ENCODE measurements at regions not wholly inside any gene's neighbourhood (a gene's known extent, or its start where the extent isn't known, plus 50 kb on each side); places are given as distances from the start of the nearest gene placed in this dataset.
"Not testable (repeated sequence)": the region's sequence is repeated elsewhere in the genome, so short reads cannot be mapped to it uniquely, and the experiment has no call there.

DNA sequence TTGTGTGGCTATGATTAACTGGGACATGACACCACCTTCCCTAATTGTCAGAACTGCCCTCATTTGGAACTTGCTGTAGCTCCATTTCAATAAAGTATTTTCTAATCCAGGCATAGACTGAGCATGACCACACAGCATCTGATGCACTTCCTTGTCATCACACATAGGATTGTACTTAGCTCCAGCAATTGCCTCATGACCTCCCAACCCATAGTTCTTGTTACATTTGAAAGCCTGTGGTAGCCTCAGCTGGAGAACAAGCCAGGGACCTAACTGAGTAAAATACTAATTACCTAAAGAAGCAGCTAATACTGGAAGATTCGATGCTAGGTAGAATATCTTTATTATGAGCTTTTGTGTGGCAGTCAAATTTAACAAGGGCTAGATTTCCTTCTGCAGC, 187.3 kb upstream of the KIF2B start:
- DNase-seq (ENCODE audit: low read depth in 2 of 2), result no peak

DNA sequence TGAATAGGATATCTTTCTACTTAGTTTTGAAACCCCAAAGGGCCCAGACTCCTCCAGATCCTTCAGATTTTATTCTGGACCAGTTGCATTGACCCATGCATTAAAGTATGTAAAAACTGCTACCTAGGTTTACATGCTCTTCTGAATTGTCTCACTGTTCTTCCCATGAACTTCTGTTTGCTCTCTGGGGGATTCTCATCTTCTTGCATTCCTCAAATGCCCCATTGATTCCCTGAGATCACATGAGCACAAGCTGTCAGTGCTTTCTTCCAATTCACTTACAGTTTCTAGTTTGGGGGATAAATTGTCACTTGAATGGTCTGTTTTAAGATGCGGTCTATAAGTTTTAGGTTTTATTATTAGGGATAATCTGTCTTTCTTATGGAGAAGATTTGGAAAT, 188.9 kb upstream of the KIF2B start:
- DNase-seq (ENCODE audit: low read depth in 2 of 2), result no peak

DNA sequence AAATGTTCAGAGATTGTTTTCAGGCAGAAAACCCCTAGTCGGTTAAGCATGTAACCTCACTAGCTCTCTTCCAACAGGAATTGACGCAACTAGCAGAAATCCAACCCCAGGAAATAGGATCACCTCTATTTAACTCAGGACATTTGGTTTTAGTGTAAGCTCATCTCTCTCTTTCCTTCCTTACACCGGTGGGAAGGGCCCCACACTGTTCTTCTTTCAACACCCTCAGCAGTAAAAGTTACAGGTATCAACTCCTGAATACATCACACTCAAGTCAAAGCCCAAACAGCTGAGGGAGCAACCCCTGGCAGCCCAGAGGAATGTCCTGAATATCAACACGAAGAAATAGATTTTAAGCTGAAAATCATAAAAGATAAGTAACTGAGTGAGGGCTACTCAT, 191.2 kb upstream of the KIF2B start:
- DNase-seq (ENCODE audit: low read depth in 2 of 2), result no peak

DNA sequence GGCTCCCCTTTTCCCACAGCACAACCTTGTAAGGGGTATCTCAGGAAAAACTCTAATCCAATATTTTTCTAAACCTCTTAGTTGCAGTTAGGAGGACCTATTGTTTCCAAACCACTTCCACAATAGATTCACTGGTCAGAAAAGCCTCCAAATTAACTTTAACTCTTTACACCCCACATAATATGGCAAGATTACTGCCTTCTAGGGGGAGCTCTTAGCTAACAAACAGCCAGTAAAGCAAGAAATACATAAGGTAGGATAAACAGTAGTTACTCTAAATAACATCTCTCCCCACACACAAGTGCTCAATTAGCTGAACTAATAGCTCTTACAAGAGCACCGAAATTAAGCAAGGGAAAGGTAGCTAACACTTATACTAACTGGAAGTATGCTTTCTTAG, 192.1 kb upstream of the KIF2B start:
- DNase-seq (ENCODE audit: low read depth in 2 of 2), result no peak

DNA sequence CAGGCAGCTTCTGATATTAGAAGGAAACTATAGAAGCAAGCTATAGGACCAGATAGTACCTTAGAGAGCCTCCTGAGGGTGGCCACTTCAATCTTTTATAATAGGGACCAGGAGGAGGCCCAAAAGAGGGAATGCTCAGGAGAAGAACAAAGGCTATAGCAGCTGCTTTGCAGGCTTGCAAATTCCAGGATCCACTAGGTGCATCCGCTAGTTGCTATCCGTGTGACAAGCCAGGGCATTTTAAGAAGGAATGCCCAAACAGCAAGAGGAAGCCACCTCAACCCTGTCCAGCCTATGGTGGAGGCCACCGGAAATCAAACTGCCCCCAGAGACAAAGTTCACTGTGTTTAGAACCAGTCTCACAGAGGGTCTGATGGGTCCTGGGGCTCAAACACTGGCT, 192.6 kb upstream of the KIF2B start:
- DNase-seq (ENCODE audit: low read depth in 2 of 2), result no peak

DNA sequence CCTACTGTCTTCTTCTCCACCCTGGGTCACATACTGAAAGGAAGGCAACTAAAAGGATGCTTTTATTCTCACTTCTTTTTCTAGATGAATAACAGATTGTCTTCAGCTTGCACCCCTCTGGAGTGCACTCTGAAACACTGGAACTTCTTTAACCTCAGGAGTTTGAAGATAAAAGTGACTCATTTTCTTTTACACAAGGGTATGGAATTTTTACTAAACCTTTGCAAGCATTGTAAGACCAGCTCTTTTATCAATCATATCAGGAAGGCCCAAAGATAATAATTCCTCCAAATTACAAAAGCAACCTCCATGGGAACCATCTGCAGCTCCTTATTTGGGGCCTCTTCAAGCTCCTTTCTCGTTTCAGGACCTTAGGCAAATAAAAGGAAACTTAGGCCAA, 193.5 kb upstream of the KIF2B start:
- no peak for DNase-seq (ENCODE audit: low read depth in 2 of 2)

DNA sequence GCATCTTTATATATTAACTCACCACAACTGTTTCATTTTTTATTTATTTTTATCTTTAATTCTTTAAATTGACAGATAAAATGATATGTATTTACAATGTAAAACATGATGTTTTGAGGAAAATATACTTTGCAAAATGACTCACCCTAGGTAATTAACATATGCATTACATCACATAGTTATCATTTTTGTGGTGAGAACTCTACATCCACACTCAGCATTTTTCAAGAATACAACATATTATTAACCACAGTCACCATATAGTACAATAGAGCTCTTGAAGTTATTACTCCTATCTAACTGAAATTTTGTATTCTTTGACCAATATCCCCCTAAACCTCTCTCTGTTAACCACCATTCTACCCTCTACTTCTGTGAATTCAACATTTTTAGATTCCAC, 194.7 kb upstream of the KIF2B start:
- no peak for DNase-seq (ENCODE audit: low read depth in 2 of 2)

DNA sequence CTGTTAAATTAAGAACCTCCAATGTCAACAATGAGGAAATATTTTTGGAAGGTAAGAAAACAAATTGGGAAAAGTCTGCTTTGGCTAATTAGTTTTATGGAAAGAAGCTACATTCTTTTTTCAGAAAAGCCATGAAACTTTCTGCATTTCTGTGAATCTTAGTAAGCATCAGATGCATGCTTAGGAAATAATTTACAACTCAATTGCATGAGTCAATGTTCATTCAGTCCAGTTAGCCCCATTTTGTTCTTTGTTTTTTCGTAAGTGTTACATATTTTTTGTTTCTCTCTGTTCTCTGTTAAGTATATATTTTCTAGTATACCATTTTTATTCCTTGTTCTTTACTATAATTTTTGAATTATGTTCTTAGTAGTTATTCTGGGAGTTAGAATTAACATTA, 195.2 kb upstream of the KIF2B start:
- peak in 1 of 2 donors; percentile 12 for DNase-seq (ENCODE audit: low read depth in 2 of 2)

DNA sequence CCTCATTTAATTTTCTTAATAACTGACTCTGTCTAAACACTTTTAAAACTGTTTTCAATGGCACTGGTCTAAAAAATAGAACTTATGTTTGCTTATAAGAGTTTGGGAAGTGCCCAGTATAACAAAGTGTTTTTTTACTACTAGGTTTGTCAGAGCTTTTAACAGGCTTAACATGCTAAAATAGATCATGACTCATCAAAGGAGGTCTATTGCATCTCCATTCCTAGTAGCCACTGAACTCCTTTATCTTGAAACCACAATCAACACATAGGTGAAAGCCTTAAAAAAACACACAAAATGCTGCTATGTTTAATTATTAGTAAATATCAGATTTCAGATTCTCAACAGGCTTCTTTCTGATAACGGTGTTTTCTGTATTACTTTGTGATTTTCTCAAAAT, 196.4 kb upstream of the KIF2B start:
- DNase-seq (ENCODE audit: low read depth in 2 of 2), result peak in 1 of 2 donors; percentile 1

DNA sequence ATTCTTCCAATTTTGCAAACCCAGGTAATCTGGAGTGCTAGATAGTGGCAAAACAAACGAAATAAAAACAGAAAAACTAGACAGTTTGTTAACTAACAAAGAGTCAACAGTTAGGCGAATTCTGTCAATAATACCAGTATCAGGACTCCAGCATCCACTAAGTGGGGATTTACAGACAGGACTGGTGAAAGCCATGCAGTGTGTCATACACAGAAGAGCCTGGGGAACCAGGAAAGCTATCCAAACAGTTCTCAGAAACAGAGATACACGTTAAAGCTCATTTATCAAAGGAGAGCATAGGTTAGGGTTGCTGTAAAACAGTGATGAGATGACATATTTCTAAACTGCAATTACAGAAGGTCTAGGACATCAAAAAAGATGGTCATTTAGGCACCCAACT, 203.7 kb upstream of the KIF2B start:
- DNase-seq (ENCODE audit: low read depth in 2 of 2), result no peak

DNA sequence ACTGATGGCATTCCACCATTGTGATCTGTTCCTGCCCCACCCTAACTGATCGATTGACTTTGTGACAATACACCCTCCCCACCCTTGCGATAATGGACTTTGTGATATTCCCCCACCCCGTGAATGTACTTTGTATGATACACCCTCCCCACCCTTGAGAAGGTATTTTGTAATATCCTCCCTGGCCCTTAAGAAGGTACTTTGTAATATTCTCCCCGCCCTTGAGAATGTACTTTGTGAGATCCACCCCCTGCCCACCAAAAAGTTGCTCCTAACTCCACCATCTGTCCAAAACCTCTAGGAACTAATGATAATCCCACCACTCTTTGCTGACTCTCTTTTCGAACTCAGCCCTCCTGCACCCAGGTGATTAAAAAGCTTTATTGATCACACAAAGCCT, 214.5 kb upstream of the KIF2B start:
- not testable (repeated sequence) for DNase-seq (ENCODE audit: low read depth in 2 of 2)

DNA sequence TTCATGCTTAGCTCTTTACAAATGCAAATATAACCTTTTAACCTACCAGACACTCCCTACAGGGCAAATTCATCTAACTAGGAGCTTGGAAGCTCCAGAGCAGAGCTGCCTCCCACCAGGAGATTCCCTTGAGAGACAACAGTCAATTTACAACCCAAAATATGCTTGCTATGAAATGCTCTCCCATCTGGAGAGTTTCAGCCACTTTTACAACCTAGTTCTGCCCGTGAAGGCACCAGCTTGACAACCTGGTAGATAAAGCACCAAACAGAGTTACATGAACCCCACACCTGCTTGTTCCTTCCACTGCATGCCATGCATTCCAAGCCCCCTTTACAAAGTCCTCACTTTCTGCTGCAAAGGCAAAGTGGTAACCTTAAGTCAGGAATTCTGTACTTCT, 215.3 kb upstream of the KIF2B start:
- no peak for DNase-seq (ENCODE audit: low read depth in 2 of 2)

DNA sequence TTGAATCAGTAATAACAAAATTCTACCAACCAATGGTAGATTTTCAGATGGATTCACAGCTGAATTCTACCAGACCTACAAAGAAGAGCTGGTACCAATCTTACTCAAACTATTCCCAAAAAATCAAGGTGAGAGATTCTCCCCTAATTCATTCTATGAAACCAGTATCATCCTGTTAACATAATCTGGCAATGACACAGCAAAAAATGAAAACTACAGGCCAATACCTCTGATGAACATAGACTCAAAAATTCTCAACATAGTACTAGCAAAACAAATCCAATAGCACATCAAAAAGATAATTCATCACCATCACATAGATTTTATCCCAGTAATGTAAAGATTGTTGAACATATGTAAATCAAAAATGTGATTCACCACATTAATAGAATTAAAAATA, 234.4 kb upstream of the KIF2B start:
- no peak for DNase-seq (ENCODE audit: low read depth in 2 of 2)

DNA sequence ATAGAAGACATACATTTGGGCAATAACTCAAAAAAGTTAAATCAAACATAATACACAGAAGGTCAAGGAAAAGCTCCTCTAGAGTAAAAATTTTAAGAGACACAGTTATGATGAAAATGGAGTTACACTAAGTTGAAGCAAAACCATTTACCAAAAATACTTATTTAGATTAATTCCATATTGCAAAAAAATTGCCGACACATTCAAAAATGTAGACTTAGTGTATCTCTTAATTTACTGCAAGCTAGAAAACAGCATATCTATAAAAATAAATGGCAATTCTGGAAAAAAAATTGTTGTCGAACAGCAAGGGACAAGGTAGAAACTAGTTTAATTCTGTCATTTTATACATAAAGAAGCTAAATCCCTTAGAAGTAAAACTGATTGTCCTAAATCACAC, 248.7 kb upstream of the KIF2B start:
- DNase-seq (ENCODE audit: low read depth in 2 of 2), result no peak

DNA sequence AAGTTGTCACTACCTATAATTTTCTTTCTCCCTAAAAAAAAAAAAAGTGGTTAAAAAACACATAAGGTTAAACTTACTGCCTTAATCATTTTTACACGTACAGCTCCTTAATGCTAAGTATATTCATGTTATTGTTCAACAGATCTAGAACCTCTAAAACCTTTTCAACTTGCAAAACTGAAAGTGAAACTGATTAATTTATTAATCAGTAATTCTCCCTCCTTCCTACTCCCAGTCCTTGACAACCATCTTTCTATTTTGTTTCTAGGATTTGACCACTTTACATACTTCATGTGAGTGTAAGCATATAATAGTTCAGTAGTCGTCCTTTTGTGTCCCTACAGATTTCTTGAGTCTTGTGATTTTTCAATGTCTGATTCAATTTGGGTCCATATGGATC, 251.4 kb upstream of the KIF2B start:
- DNase-seq (ENCODE audit: low read depth in 2 of 2), result no peak

DNA sequence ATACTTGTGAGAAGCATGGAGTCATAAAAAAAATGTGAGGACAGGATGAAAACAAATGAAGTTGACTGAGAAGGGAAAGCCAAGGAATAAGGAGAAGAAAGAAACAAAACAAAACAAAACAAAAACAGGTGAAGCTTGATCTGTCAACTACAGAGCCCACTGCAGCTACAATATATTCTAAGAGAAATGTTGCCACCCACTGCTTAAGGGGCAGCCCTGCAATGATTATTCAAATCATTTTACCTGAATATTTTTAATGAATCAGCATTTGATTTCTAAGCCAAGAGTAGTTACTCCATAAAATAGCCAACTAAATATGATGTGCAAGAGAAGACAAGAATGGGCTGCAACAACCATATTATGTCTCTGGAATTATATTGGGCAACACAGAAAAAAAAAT, 252.0 kb upstream of the KIF2B start:
- peak; percentile 1 to 17 for DNase-seq (ENCODE audit: low read depth in 2 of 2)

DNA sequence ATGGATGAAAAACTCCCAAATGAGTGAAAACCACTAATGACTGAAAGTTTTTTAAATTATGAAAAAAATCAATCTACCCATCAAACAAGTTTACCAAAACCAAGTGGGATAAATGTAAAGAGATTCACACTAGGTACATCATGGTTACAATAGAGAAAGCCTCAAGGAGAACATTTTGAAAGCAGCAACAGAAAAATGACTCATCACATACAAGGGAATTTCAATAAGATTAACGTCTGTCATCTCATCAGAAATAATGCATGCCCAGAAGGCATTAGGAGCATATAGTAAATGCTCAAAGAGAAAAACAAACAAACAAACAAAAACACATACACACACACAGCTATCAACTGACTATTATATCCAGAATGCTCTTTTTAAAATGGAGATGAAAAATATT, 261.8 kb upstream of the KIF2B start:
- DNase-seq (ENCODE audit: low read depth in 2 of 2), result no peak

DNA sequence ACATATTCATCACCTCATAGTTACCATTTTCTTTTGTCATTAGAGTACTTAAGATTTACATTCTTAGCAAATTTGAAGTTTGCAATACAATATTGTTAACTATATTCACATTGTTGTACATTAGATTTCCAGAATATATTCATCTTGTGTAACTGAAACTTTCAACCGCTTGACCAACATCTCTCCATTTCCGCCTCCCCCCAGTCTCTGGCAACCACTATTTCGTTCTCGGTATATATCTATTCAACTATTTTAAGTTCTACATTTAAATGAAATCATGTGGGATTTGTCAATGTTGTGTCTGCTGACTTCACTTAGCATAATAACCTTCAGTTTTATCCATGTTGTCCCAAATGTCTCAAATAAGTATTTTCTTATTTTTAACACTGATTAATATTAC, 274.5 kb upstream of the KIF2B start:
- DNase-seq (ENCODE audit: low read depth in 2 of 2), result no peak

DNA sequence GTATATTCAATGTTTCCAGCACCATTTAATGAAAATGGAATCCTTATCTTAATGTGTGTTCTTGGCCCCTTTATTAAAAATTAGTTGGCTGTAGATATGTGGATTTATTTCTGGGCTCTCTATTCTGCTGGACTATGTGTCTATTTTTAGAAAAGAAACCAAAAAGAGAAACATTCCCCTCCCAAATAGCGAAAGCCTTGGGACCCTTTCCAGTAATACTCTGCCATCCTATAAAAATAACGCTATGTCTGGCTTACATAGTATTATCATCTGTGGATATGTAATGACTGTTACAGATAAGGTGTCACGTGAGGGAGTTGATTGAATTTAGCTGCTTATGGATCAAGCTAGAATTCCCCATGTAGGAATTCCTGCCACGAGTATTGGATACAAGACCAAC, 279.3 kb upstream of the KIF2B start:
- no peak for DNase-seq (ENCODE audit: low read depth in 2 of 2)

DNA sequence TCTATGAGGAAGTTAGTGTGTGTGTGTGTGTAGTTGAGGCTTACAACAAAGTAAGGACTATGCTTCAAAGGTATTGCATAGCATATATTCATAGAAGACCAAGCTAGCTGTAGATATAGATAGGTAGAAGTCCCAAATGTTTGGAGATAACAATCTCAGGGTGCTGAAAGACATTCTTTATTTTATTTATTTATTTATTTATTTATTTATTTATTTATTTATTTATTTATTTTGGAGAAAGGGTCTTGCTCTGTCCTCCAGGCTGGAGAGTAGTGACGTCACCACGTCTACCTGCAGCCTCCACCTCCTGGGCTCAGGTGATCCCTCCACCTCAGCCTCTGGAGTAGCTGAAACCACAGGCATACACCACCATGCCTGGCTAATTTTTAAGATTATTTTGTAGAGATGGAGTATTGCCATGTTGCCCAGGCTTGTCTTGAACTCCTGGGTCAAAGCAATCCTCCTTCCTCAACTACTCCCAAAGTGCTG, 284.6 kb upstream of the KIF2B start:
- no peak for DNase-seq (ENCODE audit: low read depth in 2 of 2)

DNA sequence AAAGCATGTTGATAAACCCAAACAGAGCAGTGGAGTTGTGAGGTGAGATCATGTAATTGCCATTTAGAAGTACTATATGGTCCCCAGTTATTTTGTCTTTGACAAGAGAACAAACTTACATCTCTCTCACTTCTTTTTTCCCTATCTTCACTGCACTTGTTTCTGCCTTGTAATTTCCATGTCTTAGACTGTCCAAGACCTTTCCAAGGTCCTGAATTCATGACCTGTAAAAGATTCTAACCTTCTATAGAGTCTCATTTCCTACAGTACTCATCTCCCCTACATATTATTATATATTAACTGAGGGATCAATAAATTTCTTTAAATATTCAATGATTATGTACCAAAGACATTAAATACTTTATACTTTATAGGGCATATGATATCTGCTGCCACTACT, 295.3 kb upstream of the KIF2B start:
- no peak for DNase-seq (ENCODE audit: low read depth in 2 of 2)

DNA sequence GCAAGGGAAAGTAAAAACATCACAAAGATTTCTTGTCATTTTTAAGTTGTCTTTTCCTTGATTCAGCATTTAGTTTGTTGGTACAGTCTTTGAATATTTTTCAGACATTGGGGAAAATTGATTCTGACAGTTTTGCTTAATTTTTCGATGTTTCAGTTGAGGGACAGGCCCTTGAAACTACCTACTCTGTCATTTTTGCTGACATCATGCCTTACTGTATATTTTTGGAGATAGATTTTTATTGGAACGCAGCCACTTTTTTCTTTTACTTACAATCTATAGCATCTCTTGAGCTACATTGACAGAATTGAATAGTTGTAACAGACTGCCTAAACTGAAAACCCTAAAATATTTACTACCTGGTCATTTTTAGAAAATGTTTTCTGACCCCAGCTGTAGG, 297.1 kb upstream of the KIF2B start:
- DNase-seq (ENCODE audit: low read depth in 2 of 2), result no peak

DNA sequence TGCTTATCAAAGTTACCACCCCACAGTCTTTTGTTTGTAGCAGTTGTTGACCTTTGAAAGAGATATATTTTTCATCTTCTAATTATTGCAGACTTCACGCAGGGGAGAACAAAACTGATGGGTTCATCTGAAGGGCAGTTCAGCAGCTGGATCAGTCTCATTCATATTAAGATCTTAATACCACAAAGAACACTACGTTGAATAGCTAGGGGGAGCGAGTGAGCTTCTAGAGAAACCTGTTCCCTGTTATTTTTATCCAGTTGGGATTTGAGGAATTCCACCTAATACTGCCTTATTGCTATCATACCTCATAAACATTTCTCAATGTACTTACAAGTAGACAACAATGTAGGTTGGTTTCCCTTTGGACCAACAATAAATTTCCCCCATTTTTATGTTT, 306.1 kb upstream of the KIF2B start:
- DNase-seq (ENCODE audit: low read depth in 2 of 2), result no peak

DNA sequence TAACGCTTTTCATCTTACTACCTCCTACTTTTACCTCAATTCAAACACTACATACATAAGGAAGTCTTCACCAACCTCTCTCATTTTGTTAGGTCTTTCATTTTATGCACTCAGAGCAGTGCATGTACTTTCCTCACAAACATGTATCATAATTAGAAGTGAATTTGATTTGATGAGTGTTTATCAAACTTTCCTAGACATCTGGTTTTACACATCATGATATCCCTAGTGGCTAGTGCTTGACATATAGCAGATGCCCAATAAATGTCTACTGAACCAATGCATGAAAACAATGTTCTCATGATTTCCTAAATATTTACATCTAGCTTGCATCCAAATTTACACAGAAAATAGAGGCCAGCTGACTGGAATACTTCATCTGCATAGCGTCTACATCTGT, 323.4 kb upstream of the KIF2B start:
- DNase-seq (ENCODE audit: low read depth in 2 of 2), result no peak

DNA sequence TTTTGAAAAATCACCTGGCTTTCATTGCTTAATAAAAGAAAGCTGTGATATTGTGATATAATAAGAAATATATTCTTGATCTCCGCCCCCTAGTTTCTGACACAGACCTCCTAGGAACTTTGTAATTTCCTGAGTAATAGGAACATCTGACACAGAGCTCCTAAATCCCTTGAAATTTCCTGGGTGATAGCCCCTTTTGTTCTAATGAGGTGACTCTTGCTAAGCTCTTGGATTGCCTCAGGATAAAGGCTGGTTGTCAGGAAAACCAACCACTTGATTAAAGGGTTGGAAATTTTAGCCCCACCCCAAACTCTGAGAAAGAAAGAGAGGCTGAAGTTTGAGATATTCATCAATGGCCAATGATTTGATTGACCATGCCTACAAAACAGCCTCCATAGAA, 326.4 kb upstream of the KIF2B start:
- DNase-seq (ENCODE audit: low read depth in 2 of 2), result no peak

Measured in dermis microvascular lymphatic vessel endothelial cell (primary cell).